ENCODE measurements at regions not wholly inside any gene's neighbourhood (a gene's known extent, or its start where the extent isn't known, plus 50 kb on each side); places are given as distances from the start of the nearest gene placed in this dataset.
A peak's percentile ranks its signal among the peaks of the same experiment; 100 is the strongest.
"Not testable (repeated sequence)": the region's sequence is repeated elsewhere in the genome, so short reads cannot be mapped to it uniquely, and the experiment has no call there.

GRCh38 chr4:128757712-128758111, 51.8 kb upstream of the JADE1 start (continued):
- no peak for TF ChIP-seq FOXP4 (CRISPR knock-in tag; IDR thresholded peaks at IDR 0.05)

- ChIA-PET CTCF (no interaction called here), POLR2A (no interaction called here)
- ATAC-seq: no peak
- no peak for DNase-seq (ENCODE audit: low spot score)
- no peaks in the 10 kb centered on the region; the same call in 1 of the 2 replicates for H3K27me3 Mint-ChIP-seq (ENCODE audit: low read depth)
- peaks cover 7% of the 10 kb centered on the region for H3K4me1 Mint-ChIP-seq
- H3K36me3 Mint-ChIP-seq: no peaks in the 10 kb centered on the region
- no peak overlapping the region for H3K27ac Mint-ChIP-seq
- no peak for TF ChIP-seq MXD4 (CRISPR knock-in tag; IDR thresholded peaks at IDR 0.05; ENCODE audit: borderline replicate concordance)
- TF ChIP-seq JUN (CRISPR knock-in tag; IDR thresholded peaks at IDR 0.05): no peak
- TF ChIP-seq SOX15 (CRISPR knock-in tag; IDR thresholded peaks at IDR 0.05): no peak
- TF ChIP-seq ZMAT4 (CRISPR knock-in tag; IDR thresholded peaks at IDR 0.05): no peak
- no peak for TF ChIP-seq IRF1 (CRISPR knock-in tag; IDR thresholded peaks at IDR 0.05)
- no peak for TF ChIP-seq KAT7 (CRISPR knock-in tag; IDR thresholded peaks at IDR 0.05; ENCODE audit: borderline replicate concordance)
- no peak for TF ChIP-seq CTCF (IDR thresholded peaks at IDR 0.05)
- TF ChIP-seq MLX (CRISPR knock-in tag; IDR thresholded peaks at IDR 0.05): no peak
- no peak for TF ChIP-seq PREB (CRISPR knock-in tag; IDR thresholded peaks at IDR 0.05; ENCODE audit: borderline replicate concordance)
- no peak overlapping the region for H3K4me3 Mint-ChIP-seq
- no peaks in the 10 kb centered on the region for H3K9me3 Mint-ChIP-seq
Measured at GRCh38 chr4:128751354-128751753, 58.1 kb upstream of the JADE1 start.

GRCh38 chr4:128741748-128742147, 67.8 kb upstream of the JADE1 start:
- ATAC-seq; H3K4me3 Mint-ChIP-seq; CTCF ChIA-PET; H3K27me3 Mint-ChIP-seq (ENCODE audit: low read depth); POLR2A ChIA-PET; H3K27ac Mint-ChIP-seq; DNase-seq (ENCODE audit: low spot score): not testable (repeated sequence)
- peaks cover 20% of the 10 kb centered on the region for H3K36me3 Mint-ChIP-seq
- peak; percentile 64 for TF ChIP-seq NFYB (CRISPR knock-in tag; conservative IDR thresholded peaks at IDR 0.05; ENCODE audit: low read depth)
- H3K4me1 Mint-ChIP-seq: peaks cover 17% of the 10 kb centered on the region
- peaks cover 16% of the 10 kb centered on the region for H3K9me3 Mint-ChIP-seq

- Mint-ChIP-seq H3K4me3 (no peak overlapping the region), H3K36me3 (peaks cover 16% of the 10 kb centered on the region), H3K27ac (peak overlapping the region; percentile 33), H3K27me3 (ENCODE audit: low read depth) (no peaks in the 10 kb centered on the region; the same call in 1 of the 2 replicates), H3K4me1 (peaks cover 33% of the 10 kb centered on the region), H3K9me3 (peaks cover 9% of the 10 kb centered on the region)
- ChIA-PET CTCF (interaction anchor here (0.6 to 0.8 kb wide), 2 partner anchors 56 to 137 kb away, joined by 3 read pairs; no protein-coding TSS in a partner anchor), POLR2A (no interaction called here)
- TF ChIP-seq ETV6 (CRISPR knock-in tag; IDR thresholded peaks at IDR 0.05) (0 out of 2 replicates have a peak, but pooled peaks have one; percentile 39), ZNF532 (CRISPR knock-in tag; IDR thresholded peaks at IDR 0.05; ENCODE audit: borderline replicate concordance) (0 out of 2 replicates have a peak, but pooled peaks have one; percentile 29), FOXP4 (CRISPR knock-in tag; IDR thresholded peaks at IDR 0.05) (peak; percentile 68; the same call in 1 of the 2 replicates), SMAD3 (CRISPR knock-in tag; IDR thresholded peaks at IDR 0.05; ENCODE audit: borderline replicate concordance) (no peak), ZNF317 (CRISPR knock-in tag; IDR thresholded peaks at IDR 0.05; ENCODE audit: borderline replicate concordance, low read depth) (0 out of 2 replicates have a peak, but pooled peaks have one; percentile 38), ZNF138 (CRISPR knock-in tag; conservative IDR thresholded peaks at IDR 0.05) (no peak)
- ATAC-seq: peak; percentile 80
- no peak for DNase-seq (ENCODE audit: low spot score)
Measured at GRCh38 chr4:128737098-128737513, 72.4 kb upstream of the JADE1 start.
